SK-N-SH treated with all-trans-retinoic acid at 6 μM for 48 hours (cell line): ENCODE measurements at regions not wholly inside any gene's neighbourhood (a gene's known extent, or its start where the extent isn't known, plus 50 kb on each side); places are given as distances from the start of the nearest gene placed in this dataset.

Experiments
- ATAC-seq: fragments of 200-7000 bp; cut with Tn5 transposase; 3 replicates; pipeline ENCODE4 v1.9.1; 2020; ENCODE audit warnings: mild to moderate bottlenecking, moderate library complexity
- ARNTL ChIP-seq: fragments of 450-650 bp; formaldehyde crosslinking; IDR thresholded peaks from 2 replicates; pipeline ENCODE4 v1.5.0; 2020; ENCODE audit warnings: low read depth, mild to moderate bottlenecking, moderate library complexity, borderline replicate concordance
- BACH2 ChIP-seq: fragments of 250-450 bp; sonication (Bioruptor Pico); IDR thresholded peaks from 2 replicates; pipeline ENCODE4 v1.9.0; 2021; ENCODE audit warnings: mild to moderate bottlenecking, borderline replicate concordance
- CREB5 ChIP-seq: fragments of 250-450 bp; sonication (Bioruptor Pico); IDR thresholded peaks from 2 replicates; pipeline ENCODE4 v1.5.1; 2020; ENCODE audit warnings: low read depth, mild to moderate bottlenecking, moderate library complexity
- CSDC2 ChIP-seq: fragments of 250-450 bp; sonication (Bioruptor Pico); IDR thresholded peaks from 2 replicates; pipeline ENCODE4 v1.5.0; 2020; ENCODE audit warnings: mild to moderate bottlenecking, moderate library complexity
- ESRRG ChIP-seq: fragments of 250-450 bp; sonication (Bioruptor Pico); IDR thresholded peaks from 2 replicates; pipeline ENCODE4 v1.6.1; 2021; ENCODE audit warnings: mild to moderate bottlenecking
- ISL1 ChIP-seq: fragments of 250-450 bp; sonication (Bioruptor Pico); IDR thresholded peaks from 2 replicates; pipeline ENCODE4 v2.1.2; 2022; ENCODE audit warnings: mild to moderate bottlenecking, moderate library complexity
- PATZ1 ChIP-seq: fragments of 250-450 bp; sonication (Bioruptor Pico); IDR thresholded peaks from 2 replicates; pipeline ENCODE4 v1.8.0; 2020; ENCODE audit warnings: mild to moderate bottlenecking, moderate library complexity, borderline replicate concordance
- POU6F1 ChIP-seq: fragments of 250-450 bp; sonication (Bioruptor Pico); IDR thresholded peaks from 2 replicates; pipeline ENCODE4 v1.8.0; 2021; ENCODE audit warnings: low read depth, mild to moderate bottlenecking, moderate library complexity, borderline replicate concordance
- RARB ChIP-seq: fragments of 250-450 bp; sonication (Bioruptor Pico); IDR thresholded peaks from 2 replicates; pipeline ENCODE4 v1.8.0; 2021; ENCODE audit warnings: mild to moderate bottlenecking, moderate library complexity
- TOX ChIP-seq: fragments of 250-450 bp; sonication (Bioruptor Pico); IDR thresholded peaks from 2 replicates; pipeline ENCODE4 v1.8.0; 2021; ENCODE audit warnings: mild to moderate bottlenecking, moderate library complexity, borderline replicate concordance
- TSHZ2 ChIP-seq: fragments of 250-450 bp; sonication (Bioruptor Pico); IDR thresholded peaks from 2 replicates; pipeline ENCODE4 v1.5.0; 2020; ENCODE audit warnings: mild to moderate bottlenecking, moderate library complexity
- ZFP30 ChIP-seq: fragments of 450-650 bp; formaldehyde crosslinking; IDR thresholded peaks from 2 replicates; pipeline ENCODE4 v1.5.0; 2022; ENCODE audit warnings: mild to moderate bottlenecking, moderate library complexity
- ZNF565 ChIP-seq: fragments of 450-650 bp; formaldehyde crosslinking; conservative IDR thresholded peaks from 2 replicates; pipeline ENCODE4 v1.5.0; 2020; ENCODE audit warnings: low read depth, mild to moderate bottlenecking, moderate library complexity
- ZNF8 ChIP-seq: fragments of 450-650 bp; formaldehyde crosslinking; IDR thresholded peaks from 2 replicates; pipeline ENCODE4 v1.5.0; 2020; ENCODE audit warnings: mild to moderate bottlenecking, moderate library complexity

- TF ChIP-seq POU6F1 = no peak
- no peak for TF ChIP-seq PATZ1 (CRISPR knock-in tag)
- no peak for TF ChIP-seq RARB (CRISPR knock-in tag)
- TF ChIP-seq ARNTL (CRISPR knock-in tag) = no peak
- no peak for TF ChIP-seq ZNF8
- no peak for ATAC-seq
These were observed 372.4 kb downstream of the OSR1 start for GRCh38 chr2:18986046-18986445.

- no peak for ATAC-seq
These were observed 377.5 kb downstream of the OSR1 start for GRCh38 chr2:18980786-18981430.

GRCh38 chr2:18980104-18980785, 378.2 kb downstream of the OSR1 start:
- no peak for TF ChIP-seq ZFP30
- no peak for TF ChIP-seq ARNTL (CRISPR knock-in tag)
- TF ChIP-seq POU6F1 = no peak
- no peak for TF ChIP-seq TOX (CRISPR knock-in tag)
- ATAC-seq = no peak

More at GRCh38 chr2:18980786-18981430, 377.5 kb downstream of the OSR1 start:
- no peak for TF ChIP-seq ESRRG (CRISPR knock-in tag)
- no peak for TF ChIP-seq ZNF8
- TF ChIP-seq TSHZ2 (CRISPR knock-in tag) = no peak

GRCh38 chr2:18977409-18977808, 381.0 kb downstream of the OSR1 start:
- no peak for TF ChIP-seq ZFP30
- TF ChIP-seq CREB5 (CRISPR knock-in tag) = no peak
- no peak for TF ChIP-seq TSHZ2 (CRISPR knock-in tag)
- no peak for TF ChIP-seq ZNF565
- no peak for TF ChIP-seq PATZ1 (CRISPR knock-in tag)
- TF ChIP-seq CSDC2 = no peak
- TF ChIP-seq ISL1 (CRISPR knock-in tag) = no peak
- TF ChIP-seq TOX (CRISPR knock-in tag) = no peak
- no peak for TF ChIP-seq ZNF8
- no peak for TF ChIP-seq BACH2
- ATAC-seq = no peak
